NCI-H1105 (cell line): ENCODE measurements at regions not wholly inside any gene's neighbourhood (a gene's known extent, or its start where the extent isn't known, plus 50 kb on each side); places are given as distances from the start of the nearest gene placed in this dataset.
"Not testable (repeated sequence)": the region's sequence is repeated elsewhere in the genome, so short reads cannot be mapped to it uniquely, and the experiment has no call there.

Experiments used
- DNase-seq: peaks from one replicate; lab custom pipeline; 2025; lab: John Stamatoyannopoulos, UW

GRCh38 chr5:30596495-30597064, 596.9 kb upstream of the CDH6 start:
- no peak for DNase-seq

GRCh38 chr5:30594331-30594730, 599.2 kb upstream of the CDH6 start:
- DNase-seq, result no peak

GRCh38 chr5:30592833-30593232, 600.7 kb upstream of the CDH6 start:
- DNase-seq, result no peak

GRCh38 chr5:30581198-30581935, 612.1 kb upstream of the CDH6 start:
- DNase-seq, result no peak

- DNase-seq, result no peak
These were observed 618.7 kb upstream of the CDH6 start for GRCh38 chr5:30574761-30575160.

GRCh38 chr5:30572279-30572678, 621.2 kb upstream of the CDH6 start:
- no peak for DNase-seq

- no peak for DNase-seq
These were observed 631.7 kb upstream of the CDH6 start for GRCh38 chr5:30561771-30562170.

GRCh38 chr5:30551618-30552017, 641.9 kb upstream of the CDH6 start:
- DNase-seq, result no peak

GRCh38 chr5:30548580-30549305, 644.7 kb upstream of the CDH6 start:
- no peak for DNase-seq

- no peak for DNase-seq
These were observed 653.3 kb upstream of the CDH6 start for GRCh38 chr5:30540150-30540549.

GRCh38 chr5:30539004-30539634, 654.4 kb upstream of the CDH6 start:
- DNase-seq, result no peak

- no peak for DNase-seq
These were observed 668.1 kb upstream of the CDH6 start for GRCh38 chr5:30525353-30525752.

GRCh38 chr5:30524428-30524827, 669.1 kb upstream of the CDH6 start:
- DNase-seq, result no peak

- no peak for DNase-seq
These were observed 670.4 kb upstream of the CDH6 start for GRCh38 chr5:30523061-30523460.

- DNase-seq, result no peak
These were observed 688.2 kb upstream of the CDH6 start for GRCh38 chr5:30505014-30505886.

- DNase-seq, result no peak
These were observed 691.2 kb upstream of the CDH6 start for GRCh38 chr5:30502277-30502676.

- no peak for DNase-seq
These were observed 692.4 kb upstream of the CDH6 start for GRCh38 chr5:30501065-30501464.

- no peak for DNase-seq
These were observed 693.0 kb upstream of the CDH6 start for GRCh38 chr5:30500513-30500912.

GRCh38 chr5:30499402-30499801, 694.1 kb upstream of the CDH6 start:
- no peak for DNase-seq

- DNase-seq, result no peak
These were observed 694.5 kb upstream of the CDH6 start for GRCh38 chr5:30498972-30499371.

- DNase-seq, result not testable (repeated sequence)
These were observed 695.0 kb upstream of the CDH6 start for GRCh38 chr5:30498509-30498908.

- not testable (repeated sequence) for DNase-seq
These were observed 699.4 kb upstream of the CDH6 start for GRCh38 chr5:30494113-30494512.
